HEK293 (cell line): ENCODE measurements at regions not wholly inside any gene's neighbourhood (a gene's known extent, or its start where the extent isn't known, plus 50 kb on each side); places are given as distances from the start of the nearest gene placed in this dataset.

Source experiments
- CTCF ChIA-PET: fragments of 350-600 bp; formaldehyde crosslinking; extraction: SDS; loops from one replicate; lab custom pipeline; 2021; ENCODE audit warnings: antibody characterized with exemption; lab: Yijun Ruan, JAX
- POLR2A ChIA-PET: fragments of 300-600 bp; formaldehyde crosslinking; extraction: SDS; loops from one replicate; lab custom pipeline; 2020; ENCODE audit warnings: antibody characterized with exemption, inconsistent platforms; lab: Yijun Ruan, JAX
- H3K27ac ChIP-seq: fragments of 200-500 bp; sonication (Bioruptor generic); 2 replicates; pipeline ENCODE4 v1.5.1; 2014; ENCODE audit warnings: low read depth, low read length, control low read depth, inconsistent platforms; ENCODE audit errors: extremely low read depth
- H3K36me3 ChIP-seq, 2 experiments: fragments of 200-500 bp in 1 of 2; sonication (Bioruptor generic) in 1 of 2; 1 replicate in 1 of 2; 2 replicates in 1 of 2; pipeline ENCODE4 v1.5.1; 2014 to 2017; ENCODE audit warnings: inconsistent platforms in 2 of 2, low read length in 2 of 2; ENCODE audit not compliant: control insufficient read depth in 2 of 2, insufficient read depth in 1 of 2
- H3K4me1 ChIP-seq: fragments of 200-500 bp; sonication (Bioruptor generic); 2 replicates; pipeline ENCODE4 v1.5.1; 2014; ENCODE audit warnings: mild to moderate bottlenecking, low read length, inconsistent platforms; ENCODE audit not compliant: control insufficient read depth, insufficient read depth
- H3K4me3 ChIP-seq: 2 replicates; pipeline ENCODE4 v1.5.1; 2011; ENCODE audit warnings: low read depth, mild to moderate bottlenecking, control low read depth, low read length, moderate library complexity
- H3K9me3 ChIP-seq: fragments of 200-500 bp; sonication (Bioruptor generic); 2 replicates; pipeline ENCODE4 v1.5.1; 2014; ENCODE audit warnings: low read depth, low read length, inconsistent platforms; ENCODE audit not compliant: control insufficient read depth, insufficient read depth
- HOXC10 ChIP-seq: sonication (generic); formaldehyde crosslinking; IDR thresholded peaks from 2 replicates; pipeline ENCODE4 v1.8.1; 2023; ENCODE audit warnings: mild to moderate bottlenecking, missing genetic modification reagents
- KLF1 ChIP-seq: fragments of 450-650 bp; formaldehyde crosslinking; IDR thresholded peaks from 2 replicates; pipeline ENCODE4 v1.5.1; 2016; ENCODE audit warnings: missing biosample characterization, missing genetic modification characterization
- KLF9 ChIP-seq: fragments of 450-650 bp; formaldehyde crosslinking; IDR thresholded peaks from 2 replicates; pipeline ENCODE4 v1.5.1; 2016; ENCODE audit warnings: missing biosample characterization, missing genetic modification characterization, low read depth
- SALL2 ChIP-seq: fragments of 450-650 bp; formaldehyde crosslinking; IDR thresholded peaks from 2 replicates; pipeline ENCODE4 v1.5.0; 2017; ENCODE audit warnings: missing biosample characterization, mild to moderate bottlenecking, missing genetic modification characterization, borderline replicate concordance
- SCRT1 ChIP-seq: fragments of 450-650 bp; formaldehyde crosslinking; IDR thresholded peaks from 2 replicates; pipeline ENCODE4 v1.5.1; 2016; ENCODE audit warnings: missing biosample characterization, missing genetic modification characterization, borderline replicate concordance
- TCF7L2 ChIP-seq: IDR thresholded peaks from 2 replicates; pipeline ENCODE4 v1.6.1; 2011; ENCODE audit warnings: low read depth, mild to moderate bottlenecking, inconsistent platforms, low read length, moderate library complexity, borderline replicate concordance
- ZBTB21 ChIP-seq: fragments of 450-650 bp; formaldehyde crosslinking; IDR thresholded peaks from 2 replicates; pipeline ENCODE4 v1.5.1; 2017; ENCODE audit warnings: missing biosample characterization, missing genetic modification characterization
- ZBTB49 ChIP-seq: fragments of 450-650 bp; formaldehyde crosslinking; IDR thresholded peaks from 2 replicates; pipeline ENCODE4 v1.5.1; 2016; ENCODE audit warnings: missing biosample characterization, missing genetic modification characterization, low read depth
- ZNF248 ChIP-seq: fragments of 450-650 bp; formaldehyde crosslinking; IDR thresholded peaks from 2 replicates; pipeline ENCODE4 v1.5.1; 2017; ENCODE audit warnings: missing biosample characterization, missing genetic modification characterization
- ZNF335 ChIP-seq: fragments of 450-650 bp; formaldehyde crosslinking; conservative IDR thresholded peaks from 2 replicates; pipeline ENCODE4 v1.5.1; 2016; ENCODE audit warnings: missing biosample characterization, missing genetic modification characterization
- ZNF394 ChIP-seq: fragments of 450-650 bp; formaldehyde crosslinking; IDR thresholded peaks from 2 replicates; pipeline ENCODE4 v1.5.1; 2016; ENCODE audit warnings: missing biosample characterization, missing genetic modification characterization, mild to moderate bottlenecking, moderate library complexity, borderline replicate concordance
- ZNF398 ChIP-seq: fragments of 450-650 bp; formaldehyde crosslinking; IDR thresholded peaks from 2 replicates; pipeline ENCODE4 v1.5.1; 2017; ENCODE audit warnings: missing biosample characterization, missing genetic modification characterization
- ZNF449 ChIP-seq: fragments of 450-650 bp; formaldehyde crosslinking; IDR thresholded peaks from 2 replicates; pipeline ENCODE4 v1.5.1; 2017; ENCODE audit warnings: missing biosample characterization, mild to moderate bottlenecking, missing genetic modification characterization, moderate library complexity
- ZNF488 ChIP-seq: fragments of 450-650 bp; formaldehyde crosslinking; IDR thresholded peaks from 2 replicates; pipeline ENCODE4 v1.5.1; 2016; ENCODE audit warnings: missing biosample characterization, missing genetic modification characterization
- ZNF623 ChIP-seq: fragments of 450-650 bp; formaldehyde crosslinking; IDR thresholded peaks from 2 replicates; pipeline ENCODE4 v1.5.1; 2016; ENCODE audit warnings: missing biosample characterization, missing genetic modification characterization
- ZNF624 ChIP-seq: fragments of 450-650 bp; formaldehyde crosslinking; IDR thresholded peaks from 2 replicates; pipeline ENCODE4 v1.5.1; 2017; ENCODE audit warnings: missing biosample characterization, missing genetic modification characterization
- ZNF76 ChIP-seq: fragments of 450-650 bp; formaldehyde crosslinking; IDR thresholded peaks from 2 replicates; pipeline ENCODE4; 2016; ENCODE audit warnings: low read depth, missing biosample characterization, missing genetic modification characterization, borderline replicate concordance
- ZNF768 ChIP-seq: fragments of 450-650 bp; formaldehyde crosslinking; IDR thresholded peaks from 2 replicates; pipeline ENCODE4 v1.5.1; 2018; ENCODE audit warnings: missing biosample characterization, mild to moderate bottlenecking, missing genetic modification characterization
- ZNF830 ChIP-seq: fragments of 450-650 bp; IDR thresholded peaks from 2 replicates; pipeline ENCODE4 v1.5.0; 2018; ENCODE audit warnings: missing biosample characterization, missing genetic modification characterization, low read depth, mild to moderate bottlenecking, moderate library complexity
- TF ChIP-seq, protein P1 (sequence below): fragments of 450-650 bp; formaldehyde crosslinking; optimal IDR thresholded peaks from 2 replicates; pipeline ENCODE3; 2016; ENCODE audit warnings: missing biosample characterization, mild to moderate bottlenecking, missing genetic modification characterization
- TF ChIP-seq, protein P2 (sequence below): fragments of 450-650 bp; formaldehyde crosslinking; IDR thresholded peaks from 2 replicates; pipeline ENCODE4 v1.5.1; 2017; ENCODE audit warnings: missing biosample characterization, missing genetic modification characterization

DNA sequence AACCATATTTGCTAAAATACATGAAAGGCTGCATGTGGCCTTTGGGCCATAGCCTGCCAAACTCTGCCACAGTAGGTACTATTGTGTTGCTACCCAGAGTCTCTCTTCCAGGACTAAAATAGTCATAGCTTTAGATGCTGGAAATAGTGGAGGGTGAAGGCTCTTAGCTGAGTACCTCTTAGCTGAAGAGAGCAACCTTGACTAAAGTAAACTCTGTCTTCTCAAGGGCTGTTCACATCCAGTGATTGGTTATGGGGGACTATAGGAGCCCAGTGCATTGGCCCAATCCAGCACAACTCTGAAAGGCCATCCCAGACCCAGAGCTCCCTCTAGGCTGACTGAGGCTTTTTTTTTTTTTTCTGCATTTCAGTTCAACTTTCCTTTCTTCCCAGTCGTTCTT, 117.8 kb upstream of the ACP3 start:
- no peak overlapping the region for H3K4me3 ChIP-seq
- H3K36me3 ChIP-seq = no peaks in the 10 kb centered on the region
- POLR2A ChIA-PET = no interaction called here
- CTCF ChIA-PET = interaction anchor here (0.9 kb wide), 1 partner anchor 200 kb away, joined by 3 read pairs; no protein-coding TSS in a partner anchor
- H3K27ac ChIP-seq = no peak overlapping the region
- TF ChIP-seq ZNF830 (tag by site-specific recombination) (no peak), ZNF398 (tag by site-specific recombination) (no peak), ZBTB21 (tag by site-specific recombination) (no peak), ZNF768 (tag by site-specific recombination) (no peak), ZNF248 (no peak), ZNF76 (tag by site-specific recombination) (no peak), ZNF394 (tag by site-specific recombination) (no peak), SCRT1 (no peak), ZNF624 (no peak), ZBTB49 (tag by site-specific recombination) (no peak), SALL2 (tag by site-specific recombination) (no peak), KLF9 (tag by site-specific recombination) (no peak)
- TF ChIP-seq, protein P1, sequence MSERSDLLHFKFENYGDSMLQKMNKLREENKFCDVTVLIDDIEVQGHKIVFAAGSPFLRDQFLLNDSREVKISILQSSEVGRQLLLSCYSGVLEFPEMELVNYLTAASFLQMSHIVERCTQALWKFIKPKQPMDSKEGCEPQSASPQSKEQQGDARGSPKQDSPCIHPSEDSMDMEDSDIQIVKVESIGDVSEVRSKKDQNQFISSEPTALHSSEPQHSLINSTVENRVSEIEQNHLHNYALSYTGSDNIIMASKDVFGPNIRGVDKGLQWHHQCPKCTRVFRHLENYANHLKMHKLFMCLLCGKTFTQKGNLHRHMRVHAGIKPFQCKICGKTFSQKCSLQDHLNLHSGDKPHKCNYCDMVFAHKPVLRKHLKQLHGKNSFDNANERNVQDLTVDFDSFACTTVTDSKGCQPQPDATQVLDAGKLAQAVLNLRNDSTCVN = no peak
- H3K4me1 ChIP-seq = no peaks in the 10 kb centered on the region
- no peaks in the 10 kb centered on the region for H3K9me3 ChIP-seq

GRCh38 chr3:132202586-132202985, 114.6 kb upstream of the ACP3 start:
- POLR2A ChIA-PET = no interaction called here
- H3K27ac ChIP-seq = no peak overlapping the region
- no peaks in the 10 kb centered on the region for H3K9me3 ChIP-seq
- no peak for TF ChIP-seq TCF7L2
- TF ChIP-seq, all 188 proteins: peak for 0
- Histone ChIP-seq H3K4me1 (no peaks in the 10 kb centered on the region), H3K4me3 (no peak overlapping the region), H3K36me3 (no peaks in the 10 kb centered on the region)
- CTCF ChIA-PET = interaction anchor here (0.6 to 1.5 kb wide), 4 partner anchors 8 to 737 kb away, joined by 3 to 5 read pairs (median 4); partner anchors contain the start of gene CPNE4

GRCh38 chr3:132203889-132204596, 113.2 kb upstream of the ACP3 start:
- TF ChIP-seq ZNF335 (tag by site-specific recombination) (no peak), ZNF449 (tag by site-specific recombination) (no peak), ZNF768 (tag by site-specific recombination) (no peak), HOXC10 (CRISPR knock-in tag) (no peak), KLF1 (tag by site-specific recombination) (no peak), ZNF623 (no peak), ZNF488 (tag by site-specific recombination) (no peak)
- TF ChIP-seq, protein P2, sequence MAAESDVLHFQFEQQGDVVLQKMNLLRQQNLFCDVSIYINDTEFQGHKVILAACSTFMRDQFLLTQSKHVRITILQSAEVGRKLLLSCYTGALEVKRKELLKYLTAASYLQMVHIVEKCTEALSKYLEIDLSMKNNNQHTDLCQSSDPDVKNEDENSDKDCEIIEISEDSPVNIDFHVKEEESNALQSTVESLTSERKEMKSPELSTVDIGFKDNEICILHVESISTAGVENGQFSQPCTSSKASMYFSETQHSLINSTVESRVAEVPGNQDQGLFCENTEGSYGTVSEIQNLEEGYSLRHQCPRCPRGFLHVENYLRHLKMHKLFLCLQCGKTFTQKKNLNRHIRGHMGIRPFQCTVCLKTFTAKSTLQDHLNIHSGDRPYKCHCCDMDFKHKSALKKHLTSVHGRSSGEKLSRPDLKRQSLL = no peak
- TF ChIP-seq, all 188 proteins: peak for 0
- Histone ChIP-seq H3K4me1 (no peaks in the 10 kb centered on the region), H3K4me3 (no peak overlapping the region), H3K9me3 (no peaks in the 10 kb centered on the region), H3K36me3 (no peaks in the 10 kb centered on the region), H3K27ac (no peak overlapping the region)
- CTCF ChIA-PET = no interaction called here
- POLR2A ChIA-PET = no interaction called here
